Stimulated activated CD4-positive, alpha-beta T cell treated with anti-CD3 and anti-CD28 coated beads, Interleukin-2, amount 100 ng/mL, for 24 hours (primary cell): ENCODE measurements at regions not wholly inside any gene's neighbourhood (a gene's known extent, or its start where the extent isn't known, plus 50 kb on each side); places are given as distances from the start of the nearest gene placed in this dataset.

Source experiments
- DNase-seq, 2 donors: peaks; one replicate each; pipeline ENCODE4 v3.0.0-alpha.2; 2020

DNA sequence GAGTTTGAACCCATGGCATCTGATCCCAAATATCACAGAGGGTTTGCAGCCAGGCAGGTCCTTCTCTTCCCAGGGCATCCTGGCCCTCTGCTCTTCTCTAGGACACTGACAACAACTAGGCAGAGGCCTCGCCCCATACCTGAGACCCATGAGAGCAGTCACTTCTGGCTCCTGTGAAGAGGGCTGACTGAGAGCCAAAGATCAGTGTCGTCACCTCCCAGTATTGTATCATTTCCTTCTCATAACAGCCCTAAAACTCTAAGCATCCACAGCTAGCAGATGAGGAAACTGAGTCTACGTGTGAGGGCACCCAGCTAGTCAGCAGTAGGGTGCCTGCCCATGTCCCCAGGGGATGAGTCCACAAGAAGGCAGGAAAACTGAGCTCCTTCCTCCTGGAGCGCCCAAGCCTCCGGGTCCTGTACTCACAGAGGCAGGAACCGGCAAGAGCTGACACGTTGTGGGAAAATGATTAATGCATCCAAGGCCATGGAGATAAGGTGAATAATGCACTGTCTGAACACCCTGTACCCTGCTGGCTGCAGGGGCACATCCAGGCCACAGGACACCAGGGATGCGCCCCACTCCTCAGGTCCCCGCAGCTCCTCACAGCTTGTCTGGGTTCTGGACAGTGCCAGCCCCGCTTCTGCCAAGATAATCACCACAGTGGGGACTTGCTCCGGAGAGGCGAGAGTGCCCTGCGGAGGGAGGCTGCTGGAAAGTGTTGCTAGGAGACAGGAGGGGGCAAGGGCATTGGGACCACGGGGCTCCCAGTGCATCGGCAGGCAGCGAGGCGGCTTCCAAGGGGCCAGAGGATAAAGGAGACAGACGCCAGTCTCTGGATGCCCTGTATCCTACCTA, 340.0 kb downstream of the NPHP4 start:
- DNase-seq = no peak

GRCh38 chr1:5651473-5651872, 340.8 kb downstream of the NPHP4 start:
- no peak for DNase-seq

- DNase-seq = no peak
These were observed 341.2 kb downstream of the NPHP4 start for GRCh38 chr1:5651027-5651410.

DNA sequence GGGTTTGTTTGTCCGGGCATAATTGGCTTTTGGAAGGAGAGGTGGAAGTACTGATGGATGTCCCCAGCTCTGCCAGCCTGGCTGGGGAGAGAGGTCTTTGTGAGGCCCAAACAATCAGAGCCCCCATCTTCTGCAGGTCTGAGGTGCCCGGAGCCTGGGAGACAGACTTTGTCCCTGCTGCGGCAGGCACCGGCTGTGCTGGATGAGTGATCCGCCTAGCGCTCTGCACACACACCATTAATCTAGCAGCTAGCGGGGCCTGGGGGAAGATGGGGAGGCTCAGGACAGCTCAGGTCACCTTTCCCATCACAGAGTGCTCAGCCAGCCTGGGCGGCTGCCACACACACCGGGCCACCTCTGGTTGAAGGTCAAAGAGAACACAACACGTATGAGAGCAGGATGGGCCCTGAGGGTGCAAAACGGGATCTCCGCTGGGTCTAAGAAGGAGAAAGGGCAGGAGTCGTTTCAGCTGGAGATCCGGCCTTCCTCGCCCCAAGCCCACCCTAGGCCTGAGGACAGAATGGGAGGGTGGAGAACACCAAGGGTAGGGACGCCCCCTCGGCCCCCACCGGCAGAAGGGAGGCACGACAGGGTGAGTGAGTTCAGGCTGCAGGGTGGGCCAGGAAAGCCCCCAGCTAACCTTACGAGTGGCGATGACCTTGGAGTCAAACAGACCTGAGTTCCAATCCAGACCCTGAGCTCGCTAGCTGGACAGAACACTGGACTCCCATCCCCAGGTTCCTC, 341.8 kb downstream of the NPHP4 start:
- DNase-seq = no peak

DNA sequence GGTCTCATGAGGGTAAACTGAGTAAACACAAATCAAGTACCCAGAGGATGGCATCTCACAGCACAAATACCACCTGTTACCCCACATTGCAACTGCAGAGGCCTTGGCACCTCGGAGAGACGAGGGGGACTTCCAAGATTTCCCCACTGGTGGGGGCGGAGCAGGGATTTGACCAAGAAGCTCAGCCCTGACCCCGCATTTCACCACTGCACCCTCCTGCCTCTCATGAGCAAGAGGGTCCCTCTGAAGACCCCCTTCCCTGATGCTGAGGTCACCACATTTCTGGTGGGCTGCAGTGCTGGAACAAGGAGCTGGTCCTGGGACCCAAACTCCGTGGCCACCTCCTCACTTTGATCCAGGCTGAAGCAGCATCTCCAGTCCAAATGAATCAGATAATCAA, 342.4 kb downstream of the NPHP4 start:
- DNase-seq = no peak

DNA sequence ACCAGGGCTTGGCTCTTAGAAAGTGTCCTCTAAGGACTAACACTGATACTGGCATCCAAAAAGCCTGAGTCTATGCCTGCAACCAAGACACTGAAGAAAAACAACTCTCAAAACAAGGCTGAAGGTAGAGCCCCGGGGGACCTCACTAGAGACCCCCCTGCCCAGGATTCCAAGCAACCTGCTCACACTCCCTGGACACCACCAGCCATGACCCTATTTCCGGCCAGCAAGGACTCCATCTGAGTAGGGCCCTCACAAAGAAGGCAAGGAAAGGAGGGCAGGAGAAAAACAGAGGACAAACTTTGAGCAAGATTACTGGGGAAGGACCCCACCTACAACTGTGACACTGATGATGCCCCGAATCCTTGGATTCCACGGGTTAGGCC, 343.1 kb downstream of the NPHP4 start:
- no peak for DNase-seq

GRCh38 chr1:5648410-5649165, 343.6 kb downstream of the NPHP4 start:
- no peak for DNase-seq

GRCh38 chr1:5647234-5647633, 345.0 kb downstream of the NPHP4 start:
- no peak for DNase-seq

- no peak for DNase-seq
These were observed 345.6 kb downstream of the NPHP4 start for GRCh38 chr1:5646486-5647149.

GRCh38 chr1:5645929-5646328, 346.3 kb downstream of the NPHP4 start:
- DNase-seq = no peak

- DNase-seq = no peak
These were observed 347.2 kb downstream of the NPHP4 start for GRCh38 chr1:5645135-5645399.

DNA sequence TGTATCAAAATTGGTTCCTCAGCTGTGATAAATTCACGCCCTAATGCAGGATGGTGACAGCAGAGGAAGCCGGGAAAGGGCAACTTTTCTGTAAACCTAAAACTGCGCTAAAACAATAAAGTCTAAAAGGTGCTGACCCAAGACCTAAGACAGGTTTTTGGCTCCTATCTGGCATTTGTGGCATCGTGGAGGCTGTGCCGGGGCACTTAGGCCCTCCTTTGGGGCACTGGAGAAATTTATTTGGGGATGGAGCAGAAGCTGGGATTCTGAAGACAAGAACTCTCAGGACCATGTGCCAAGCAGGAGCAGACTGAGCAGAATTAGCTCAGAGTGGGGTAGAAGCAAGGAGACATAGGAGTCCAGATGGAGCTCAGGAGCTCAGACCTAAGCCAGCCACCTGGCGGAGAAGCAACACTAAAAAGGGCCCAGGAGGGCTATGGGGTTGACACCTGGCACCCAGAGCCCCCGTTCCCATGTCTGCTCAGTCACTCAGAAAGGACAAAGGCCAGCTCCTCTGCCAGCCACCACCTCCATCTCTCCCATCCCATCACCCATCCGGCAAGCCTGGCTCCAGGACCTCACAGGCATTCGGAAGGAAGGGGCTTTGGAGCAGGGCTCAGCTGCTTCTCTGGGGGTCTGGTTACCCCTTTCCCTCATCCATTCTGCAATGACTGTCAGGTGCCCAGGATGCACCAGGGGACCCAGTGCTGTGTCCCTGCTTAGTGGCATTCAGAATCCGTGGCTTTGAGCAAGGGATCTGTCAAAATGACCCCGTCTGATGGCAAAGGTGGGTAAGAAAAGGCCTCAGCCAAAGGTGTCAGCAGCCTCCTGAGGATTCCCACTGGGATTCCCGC, 347.7 kb downstream of the NPHP4 start:
- no peak for DNase-seq

DNA sequence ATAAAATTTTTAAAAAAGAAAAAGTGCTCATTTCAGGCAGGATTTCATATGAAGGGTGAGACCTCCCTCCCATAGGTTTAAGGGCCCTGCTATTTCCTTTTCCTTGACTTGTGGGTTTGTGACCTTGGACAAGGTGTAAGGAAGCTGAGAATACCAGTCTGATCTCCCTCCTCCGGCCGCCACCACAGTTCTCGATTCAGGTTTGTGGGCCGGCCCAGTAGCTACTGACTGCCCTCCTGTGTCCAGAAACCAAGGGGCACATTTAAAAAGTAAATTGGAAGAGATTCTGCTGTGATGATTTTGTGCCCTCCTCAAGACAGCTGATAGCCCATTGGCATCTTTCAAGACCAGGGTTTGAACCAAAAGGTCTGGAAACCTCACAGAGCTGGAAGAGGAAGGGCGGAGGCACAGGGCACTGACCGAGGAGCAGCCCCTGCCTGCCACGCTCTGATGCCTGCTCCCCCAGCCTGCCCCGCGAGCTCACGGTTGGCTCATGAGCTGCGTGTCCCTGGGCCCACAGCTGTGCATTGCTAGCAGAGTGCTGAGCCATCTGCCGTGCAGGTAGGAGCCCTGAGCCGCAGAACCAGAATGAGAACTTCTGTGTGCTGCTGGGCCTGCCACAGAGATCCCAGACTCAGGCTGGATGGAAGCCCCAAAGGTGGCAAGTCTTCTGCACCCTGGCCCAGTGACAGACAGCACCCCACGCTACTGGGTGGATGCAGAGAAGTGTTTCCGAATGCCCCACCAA, 348.7 kb downstream of the NPHP4 start:
- DNase-seq = no peak

DNA sequence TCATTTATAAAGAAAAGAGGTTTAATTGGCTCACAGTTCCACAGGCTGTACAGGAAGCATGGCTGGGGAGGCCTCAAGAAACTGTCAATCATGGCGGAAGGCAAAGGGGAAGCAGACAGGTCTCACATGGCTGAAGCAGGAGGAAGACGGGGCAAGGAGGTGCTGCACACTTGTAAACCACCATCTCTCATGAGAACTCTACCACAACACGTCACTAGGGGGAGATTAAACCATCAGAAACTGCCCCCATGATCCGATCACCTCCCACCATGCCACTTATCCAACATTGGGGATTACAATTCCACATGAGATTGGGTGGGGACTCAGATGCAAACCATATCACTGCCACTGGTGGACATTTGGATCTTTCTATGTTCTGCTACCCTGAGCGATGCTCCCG, 351.4 kb downstream of the NPHP4 start:
- no peak for DNase-seq

- DNase-seq = no peak
These were observed 353.0 kb downstream of the NPHP4 start for GRCh38 chr1:5639106-5639722.

- DNase-seq = no peak
These were observed 353.6 kb downstream of the NPHP4 start for GRCh38 chr1:5638582-5638981.

DNA sequence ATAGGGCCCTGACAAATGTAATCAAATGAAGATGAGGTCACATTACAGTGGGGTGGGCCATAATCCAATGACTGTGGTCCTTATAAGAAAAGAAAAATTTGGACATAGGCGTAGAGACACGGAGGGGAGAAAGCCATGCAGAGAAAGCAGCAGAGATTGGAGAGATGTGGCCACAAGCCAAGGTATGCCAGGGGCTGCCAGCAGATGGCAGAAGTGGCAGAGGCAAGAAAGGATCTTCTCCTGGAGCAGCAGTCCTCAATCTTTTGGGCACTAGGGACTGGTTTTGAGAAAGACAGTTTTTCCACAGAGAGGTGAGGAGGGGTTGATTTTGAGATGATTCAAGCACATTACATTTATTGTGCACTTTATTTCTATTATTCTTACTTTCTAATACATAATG, 355.1 kb downstream of the NPHP4 start:
- peak in 1 of 2 donors; percentile 30 for DNase-seq

DNA sequence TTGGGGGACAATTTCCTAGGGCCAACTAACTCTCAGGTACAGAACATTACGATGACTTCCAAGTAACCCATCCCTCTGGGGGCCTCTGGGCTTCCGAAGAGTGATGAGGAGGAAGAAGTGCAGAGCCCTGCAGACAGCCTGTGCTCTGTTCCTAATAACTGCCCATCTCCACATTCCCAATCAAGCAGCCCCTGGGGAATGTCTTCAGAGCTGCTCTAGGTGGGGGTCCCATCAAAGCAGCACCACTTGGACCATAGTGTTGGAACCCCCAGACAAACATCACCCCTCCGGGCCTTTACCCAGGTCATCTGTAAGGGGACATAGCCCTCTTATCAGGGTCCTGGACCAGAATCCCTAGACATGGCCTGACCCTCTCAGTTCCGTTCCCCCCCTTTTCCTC, 357.3 kb downstream of the NPHP4 start:
- DNase-seq = no peak

- DNase-seq = peak in 1 of 2 donors; percentile 6
These were observed 359.4 kb downstream of the NPHP4 start for GRCh38 chr1:5632814-5633213.

DNA sequence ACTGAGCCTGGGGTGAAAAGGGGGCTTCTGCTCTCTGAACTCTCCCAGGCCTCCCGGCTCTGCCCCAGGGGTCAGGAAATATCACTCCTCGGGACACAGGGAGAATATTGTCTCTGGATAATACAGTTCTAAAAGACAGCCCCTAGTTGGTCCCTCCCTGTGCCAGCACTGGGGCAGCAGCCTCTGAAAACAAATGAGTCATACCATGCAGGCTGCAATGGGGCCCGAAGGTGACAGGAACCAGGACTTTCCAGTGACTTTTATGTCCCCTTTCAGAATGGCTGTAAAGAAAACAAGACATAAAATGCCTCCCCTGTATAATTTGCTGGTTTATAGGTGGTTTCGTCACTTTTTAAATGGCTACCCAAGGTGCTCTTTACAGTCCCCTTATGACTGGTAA, 360.0 kb downstream of the NPHP4 start:
- DNase-seq = no peak

DNA sequence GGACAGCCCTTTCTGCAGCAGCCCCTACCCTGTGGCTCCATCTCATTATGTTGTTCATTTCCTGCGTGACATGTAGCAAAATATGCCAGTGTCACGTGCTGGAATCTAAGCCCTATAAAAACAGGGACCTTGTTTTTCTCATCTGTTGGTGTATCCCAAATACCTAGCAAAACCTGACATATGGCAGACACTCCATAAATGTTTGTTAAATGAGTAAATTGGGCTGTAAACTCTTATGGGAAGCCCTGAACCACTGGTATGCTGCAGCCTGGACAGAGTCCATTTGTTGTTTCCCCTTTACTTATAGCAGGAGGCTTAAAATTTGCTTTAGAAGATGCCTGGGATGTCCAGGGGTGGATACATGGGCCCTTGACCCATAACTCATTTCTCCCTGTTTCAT, 363.8 kb downstream of the NPHP4 start:
- DNase-seq = no peak
